Neural cell (in vitro differentiated cells): ENCODE measurements at regions not wholly inside any gene's neighbourhood (a gene's known extent, or its start where the extent isn't known, plus 50 kb on each side); places are given as distances from the start of the nearest gene placed in this dataset.

Experiments
- H2AFZ ChIP-seq: fragments of 200-600, 300-800 bp; sonication (generic), shearing (Covaris generic); 2 replicates; pipeline ENCODE4 v1.6.0; 2014; ENCODE audit warnings: low read depth, mild to moderate bottlenecking, antibody characterized with exemption, low read length, moderate library complexity
- H3F3A ChIP-seq: fragments of 200-600 bp; shearing (Covaris generic); 2 replicates; pipeline ENCODE4 v1.6.1; 2016; ENCODE audit warnings: mild to moderate bottlenecking, moderate library complexity, mixed read lengths, antibody characterized with exemption, low read length; ENCODE audit not compliant: insufficient read depth, poor library complexity, severe bottlenecking
- H3K27ac ChIP-seq: fragments of 200-600, 300-800 bp; sonication (generic), shearing (Covaris generic); 2 replicates; pipeline ENCODE4 v1.5.1; 2014; ENCODE audit warnings: mild to moderate bottlenecking, low read length, moderate library complexity
- H3K27me3 ChIP-seq: fragments of 300-800, 200-600 bp; sonication (generic), shearing (Covaris generic); 2 replicates; pipeline ENCODE4 v1.6.0; 2014; ENCODE audit warnings: mild to moderate bottlenecking, low read depth, low read length, moderate library complexity; ENCODE audit not compliant: insufficient read depth
- H3K36me3 ChIP-seq: fragments of 300-800, 200-600 bp; sonication (generic), shearing (Covaris generic); 2 replicates; pipeline ENCODE4 v1.5.1; 2014; ENCODE audit warnings: mild to moderate bottlenecking, antibody characterized with exemption, low read length, moderate library complexity; ENCODE audit not compliant: insufficient read depth
- H3K4me2 ChIP-seq: fragments of 300-800, 200-600 bp; sonication (generic), shearing (Covaris generic); 2 replicates; pipeline ENCODE4 v1.6.0; 2014; ENCODE audit warnings: mild to moderate bottlenecking, low read length
- H3K4me3 ChIP-seq: fragments of 300-800, 200-600 bp; sonication (generic), shearing (Covaris generic); 2 replicates; pipeline ENCODE4 v1.5.1; 2014; ENCODE audit warnings: mild to moderate bottlenecking, low read length, moderate library complexity
- H3K79me2 ChIP-seq: fragments of 200-600 bp; shearing (Covaris generic); replicated peaks from 2 replicates; pipeline ENCODE4 v1.6.0; 2014; ENCODE audit warnings: mild to moderate bottlenecking, low read length, moderate library complexity; ENCODE audit not compliant: insufficient read depth
- H3K9ac ChIP-seq: fragments of 300-800, 200-600 bp; sonication (generic), shearing (Covaris generic); 2 replicates; pipeline ENCODE4 v1.6.1; 2016; ENCODE audit warnings: mild to moderate bottlenecking, low read length, mixed read lengths
- H3K9me2 ChIP-seq: fragments of 200-600 bp; shearing (Covaris generic); 2 replicates; pipeline ENCODE4 v1.6.1; 2016; ENCODE audit warnings: mild to moderate bottlenecking, low read length, mixed read lengths; ENCODE audit not compliant: insufficient read depth
- H3K9me3 ChIP-seq: fragments of 200-600, 300-800 bp; sonication (generic), shearing (Covaris generic); 2 replicates; pipeline ENCODE4 v1.6.1; 2016; ENCODE audit warnings: mild to moderate bottlenecking, mixed run types, low read length, moderate library complexity, mixed read lengths
- H4K20me1 ChIP-seq: fragments of 200-600 bp; shearing (Covaris generic); 2 replicates; pipeline ENCODE4 v1.6.1; 2016; ENCODE audit warnings: mild to moderate bottlenecking, mixed run types; ENCODE audit not compliant: insufficient read depth
- EP300 ChIP-seq: fragments of 450-650 bp; conservative IDR thresholded peaks from 2 replicates; pipeline ENCODE4 v1.6.1; 2014; ENCODE audit warnings: antibody characterized with exemption, mild to moderate bottlenecking, moderate library complexity; ENCODE audit not compliant: poor library complexity, severe bottlenecking
- EZH2 ChIP-seq: fragments of 200-600, 300-800 bp; shearing (Covaris generic), sonication (generic); IDR thresholded peaks from 2 replicates; pipeline ENCODE4 v1.6.1; 2014; ENCODE audit warnings: antibody characterized with exemption, low read length, borderline replicate concordance, mild to moderate bottlenecking; ENCODE audit not compliant: insufficient read depth, poor library complexity, severe bottlenecking
- MXI1 ChIP-seq: fragments of 450-650 bp; conservative IDR thresholded peaks from 2 replicates; pipeline ENCODE4 v1.6.1; 2014; ENCODE audit warnings: antibody characterized with exemption, mild to moderate bottlenecking; ENCODE audit not compliant: poor library complexity, severe bottlenecking
- POLR2AphosphoS5 ChIP-seq: IDR thresholded peaks from 2 replicates; pipeline ENCODE4 v1.6.1; 2012
- RAD21 ChIP-seq: fragments of 450-650 bp; conservative IDR thresholded peaks from 2 replicates; pipeline ENCODE4 v1.6.1; 2014; ENCODE audit warnings: antibody characterized with exemption, mild to moderate bottlenecking, moderate library complexity
- SMC3 ChIP-seq: fragments of 450-650 bp; conservative IDR thresholded peaks from 2 replicates; pipeline ENCODE4 v1.6.1; 2014; ENCODE audit warnings: antibody characterized with exemption, mild to moderate bottlenecking, moderate library complexity; ENCODE audit not compliant: poor library complexity
- TAF1 ChIP-seq: IDR thresholded peaks from 2 replicates; pipeline ENCODE4 v1.6.1; 2012; ENCODE audit warnings: low read depth
- TF ChIP-seq, protein P1 (sequence below): fragments of 450-650 bp; IDR thresholded peaks from 2 replicates; pipeline ENCODE4 v1.5.1; 2014; ENCODE audit warnings: antibody characterized with exemption, mild to moderate bottlenecking, moderate library complexity; ENCODE audit not compliant: poor library complexity, severe bottlenecking
- TF ChIP-seq, protein P2 (sequence below): IDR thresholded peaks from 2 replicates; pipeline ENCODE4 v1.6.1; 2012; ENCODE audit warnings: borderline replicate concordance

DNA sequence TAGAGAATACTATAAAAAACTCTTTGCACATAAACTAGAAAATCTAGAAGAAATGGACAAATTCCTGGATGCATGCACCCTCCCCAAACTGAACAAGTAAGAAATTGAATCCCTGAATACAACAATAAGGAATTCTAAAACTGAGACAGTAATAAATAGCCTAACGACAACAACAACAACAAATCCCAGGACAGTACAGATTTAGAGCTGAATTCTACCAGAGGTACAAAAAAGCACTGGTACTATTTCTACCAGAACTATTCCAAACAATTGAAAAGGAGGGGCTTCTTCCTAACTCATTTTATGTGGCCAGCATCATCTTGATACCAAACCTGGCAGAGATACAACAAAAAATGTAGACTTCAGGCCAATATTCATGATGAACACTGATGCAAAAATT, 394.4 kb upstream of the RORB start:
- H3K27me3 ChIP-seq = no peaks in the 10 kb centered on the region
- no peaks in the 10 kb centered on the region for H3K79me2 ChIP-seq
- H3K9me3 ChIP-seq = no peaks in the 10 kb centered on the region

DNA sequence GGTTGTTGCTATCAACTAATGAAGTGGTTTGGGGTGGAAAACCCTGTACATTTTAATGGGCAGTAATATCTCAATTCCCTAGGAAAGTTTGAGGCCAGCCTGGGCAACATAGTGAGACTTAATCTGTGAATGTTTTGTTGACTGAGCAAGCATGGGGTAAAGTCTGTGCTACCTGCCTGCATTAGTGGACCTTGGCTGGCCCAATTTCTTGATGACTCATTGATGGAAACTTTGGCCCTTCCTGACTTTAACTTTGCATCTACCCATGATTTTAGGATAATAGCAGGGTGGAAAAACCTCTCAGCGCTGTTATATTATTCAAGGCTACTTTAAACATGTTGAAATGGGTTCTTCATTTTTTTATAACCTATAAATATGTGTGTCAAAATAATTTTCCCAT, 389.4 kb upstream of the RORB start:
- Histone ChIP-seq H3K9me3 (no peaks in the 10 kb centered on the region), H3K27ac (no peak overlapping the region), H3F3A (no peaks in the 10 kb centered on the region), H3K36me3 (no peaks in the 10 kb centered on the region), H3K4me2 (no peak overlapping the region), H3K79me2 (no peaks in the 10 kb centered on the region), H2AFZ (no peak overlapping the region), H3K9ac (no peak overlapping the region), H3K27me3 (no peaks in the 10 kb centered on the region), H3K9me2 (no peaks in the 10 kb centered on the region), H3K4me3 (no peak overlapping the region), H4K20me1 (no peaks in the 10 kb centered on the region)
- TF ChIP-seq SMC3 (no peak), EZH2 (no peak), TAF1 (no peak), RAD21 (no peak), EP300 (no peak), POLR2AphosphoS5 (no peak), MXI1 (no peak)
- TF ChIP-seq, protein P1, sequence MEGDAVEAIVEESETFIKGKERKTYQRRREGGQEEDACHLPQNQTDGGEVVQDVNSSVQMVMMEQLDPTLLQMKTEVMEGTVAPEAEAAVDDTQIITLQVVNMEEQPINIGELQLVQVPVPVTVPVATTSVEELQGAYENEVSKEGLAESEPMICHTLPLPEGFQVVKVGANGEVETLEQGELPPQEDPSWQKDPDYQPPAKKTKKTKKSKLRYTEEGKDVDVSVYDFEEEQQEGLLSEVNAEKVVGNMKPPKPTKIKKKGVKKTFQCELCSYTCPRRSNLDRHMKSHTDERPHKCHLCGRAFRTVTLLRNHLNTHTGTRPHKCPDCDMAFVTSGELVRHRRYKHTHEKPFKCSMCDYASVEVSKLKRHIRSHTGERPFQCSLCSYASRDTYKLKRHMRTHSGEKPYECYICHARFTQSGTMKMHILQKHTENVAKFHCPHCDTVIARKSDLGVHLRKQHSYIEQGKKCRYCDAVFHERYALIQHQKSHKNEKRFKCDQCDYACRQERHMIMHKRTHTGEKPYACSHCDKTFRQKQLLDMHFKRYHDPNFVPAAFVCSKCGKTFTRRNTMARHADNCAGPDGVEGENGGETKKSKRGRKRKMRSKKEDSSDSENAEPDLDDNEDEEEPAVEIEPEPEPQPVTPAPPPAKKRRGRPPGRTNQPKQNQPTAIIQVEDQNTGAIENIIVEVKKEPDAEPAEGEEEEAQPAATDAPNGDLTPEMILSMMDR = no peak
- TF ChIP-seq, protein P2, sequence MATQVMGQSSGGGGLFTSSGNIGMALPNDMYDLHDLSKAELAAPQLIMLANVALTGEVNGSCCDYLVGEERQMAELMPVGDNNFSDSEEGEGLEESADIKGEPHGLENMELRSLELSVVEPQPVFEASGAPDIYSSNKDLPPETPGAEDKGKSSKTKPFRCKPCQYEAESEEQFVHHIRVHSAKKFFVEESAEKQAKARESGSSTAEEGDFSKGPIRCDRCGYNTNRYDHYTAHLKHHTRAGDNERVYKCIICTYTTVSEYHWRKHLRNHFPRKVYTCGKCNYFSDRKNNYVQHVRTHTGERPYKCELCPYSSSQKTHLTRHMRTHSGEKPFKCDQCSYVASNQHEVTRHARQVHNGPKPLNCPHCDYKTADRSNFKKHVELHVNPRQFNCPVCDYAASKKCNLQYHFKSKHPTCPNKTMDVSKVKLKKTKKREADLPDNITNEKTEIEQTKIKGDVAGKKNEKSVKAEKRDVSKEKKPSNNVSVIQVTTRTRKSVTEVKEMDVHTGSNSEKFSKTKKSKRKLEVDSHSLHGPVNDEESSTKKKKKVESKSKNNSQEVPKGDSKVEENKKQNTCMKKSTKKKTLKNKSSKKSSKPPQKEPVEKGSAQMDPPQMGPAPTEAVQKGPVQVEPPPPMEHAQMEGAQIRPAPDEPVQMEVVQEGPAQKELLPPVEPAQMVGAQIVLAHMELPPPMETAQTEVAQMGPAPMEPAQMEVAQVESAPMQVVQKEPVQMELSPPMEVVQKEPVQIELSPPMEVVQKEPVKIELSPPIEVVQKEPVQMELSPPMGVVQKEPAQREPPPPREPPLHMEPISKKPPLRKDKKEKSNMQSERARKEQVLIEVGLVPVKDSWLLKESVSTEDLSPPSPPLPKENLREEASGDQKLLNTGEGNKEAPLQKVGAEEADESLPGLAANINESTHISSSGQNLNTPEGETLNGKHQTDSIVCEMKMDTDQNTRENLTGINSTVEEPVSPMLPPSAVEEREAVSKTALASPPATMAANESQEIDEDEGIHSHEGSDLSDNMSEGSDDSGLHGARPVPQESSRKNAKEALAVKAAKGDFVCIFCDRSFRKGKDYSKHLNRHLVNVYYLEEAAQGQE = no peak

More for the DNA sequence above, 394.4 kb upstream of the RORB start:
- Histone ChIP-seq H3F3A (no peaks in the 10 kb centered on the region), H3K27ac (no peak overlapping the region), H2AFZ (no peak overlapping the region), H3K4me3 (no peak overlapping the region), H4K20me1 (no peaks in the 10 kb centered on the region), H3K36me3 (no peaks in the 10 kb centered on the region), H3K9ac (no peak overlapping the region), H3K4me2 (no peak overlapping the region), H3K9me2 (no peaks in the 10 kb centered on the region)
- TF ChIP-seq MXI1 (no peak), EP300 (no peak), RAD21 (no peak), POLR2AphosphoS5 (no peak), SMC3 (no peak), TAF1 (no peak), EZH2 (no peak)
- TF ChIP-seq, protein P2 = no peak
- TF ChIP-seq, protein P1 = no peak
